Liver (tissue), 8 donors: ENCODE measurements at regions not wholly inside any gene's neighbourhood (a gene's known extent, or its start where the extent isn't known, plus 50 kb on each side); places are given as distances from the start of the nearest gene placed in this dataset.

Source experiments
- DNase-seq: peaks from one replicate; pipeline ENCODE4 v3.0.0-alpha.2; 2017; ENCODE audit warnings: low spot score
- H3K27ac ChIP-seq, 2 donors: one replicate each; pipeline ENCODE4 v1.7.0; 2013; ENCODE audit warnings: inconsistent platforms in 2 of 2, low read length in 2 of 2, control low read depth in 1 of 2, low read depth in 1 of 2, mild to moderate bottlenecking in 1 of 2
- H3K27me3 ChIP-seq, 4 donors: one replicate each; pipeline versions ENCODE4 v1.6.1 to v1.7.0; 2013; ENCODE audit warnings: low read length in 3 of 4, inconsistent platforms in 1 of 4, mild to moderate bottlenecking in 1 of 4, moderate library complexity in 1 of 4; ENCODE audit not compliant: control insufficient read depth in 4 of 4, insufficient read depth in 4 of 4
- H3K36me3 ChIP-seq, 4 donors: one replicate each; pipeline versions ENCODE4 v1.6.1 to v1.7.0; 2013; ENCODE audit warnings: low read length in 3 of 4, mild to moderate bottlenecking in 3 of 4, low read depth in 1 of 4, moderate library complexity in 1 of 4; ENCODE audit not compliant: control insufficient read depth in 4 of 4, insufficient read depth in 3 of 4
- H3K4me1 ChIP-seq, 4 donors: one replicate each; pipeline versions ENCODE4 v1.6.1 to v1.7.0; 2013; ENCODE audit warnings: low read length in 3 of 4, mild to moderate bottlenecking in 3 of 4, moderate library complexity in 1 of 4; ENCODE audit not compliant: control insufficient read depth in 4 of 4, insufficient read depth in 4 of 4
- H3K4me3 ChIP-seq, 3 donors: one replicate each; pipeline versions ENCODE4 v1.6.1 to v1.7.0; 2013; ENCODE audit warnings: low read length in 3 of 3, control low read depth in 1 of 3, low read depth in 1 of 3, mild to moderate bottlenecking in 1 of 3
- H3K9ac ChIP-seq, 2 donors: one replicate each; pipeline ENCODE4 v1.7.0; 2013; ENCODE audit warnings: low read length in 2 of 2, mild to moderate bottlenecking in 2 of 2, moderate library complexity in 2 of 2, control low read depth in 1 of 2, low read depth in 1 of 2
- H3K9me3 ChIP-seq, 4 donors: one replicate each; pipeline versions ENCODE4 v1.6.1 to v1.7.0; 2013; ENCODE audit warnings: low read length in 3 of 4; ENCODE audit not compliant: control insufficient read depth in 4 of 4
- EGR1 ChIP-seq, 2 donors: IDR thresholded peaks; 2 replicates each; pipeline ENCODE4 v1.6.1; 2016 to 2018; ENCODE audit warnings: antibody characterized with exemption in 2 of 2, low read depth in 2 of 2
- FOXA1 ChIP-seq: IDR thresholded peaks from 2 replicates; pipeline ENCODE4 v1.6.1; 2016; ENCODE audit warnings: antibody characterized with exemption
- FOXA2 ChIP-seq: IDR thresholded peaks from 2 replicates; pipeline ENCODE4 v1.6.1; 2016; ENCODE audit warnings: antibody characterized with exemption
- GABPA ChIP-seq, 2 donors: IDR thresholded peaks in 1 of 2; conservative IDR thresholded peaks in 1 of 2; 2 replicates each; pipeline ENCODE4 v1.6.1; 2016; ENCODE audit warnings: antibody characterized with exemption in 2 of 2, mild to moderate bottlenecking in 1 of 2, moderate library complexity in 1 of 2
- HNF4A ChIP-seq, 2 donors: conservative IDR thresholded peaks; 2 replicates each; pipeline ENCODE4 v1.6.1; 2016; ENCODE audit warnings: antibody characterized with exemption in 2 of 2, mild to moderate bottlenecking in 2 of 2
- JUND ChIP-seq, 2 donors: IDR thresholded peaks; 2 replicates each; pipeline ENCODE4 v1.6.1; 2016; ENCODE audit warnings: antibody characterized with exemption in 2 of 2
- NR2F2 ChIP-seq: IDR thresholded peaks from 2 replicates; pipeline ENCODE4 v1.6.1; 2016; ENCODE audit warnings: antibody characterized with exemption
- RAD21 ChIP-seq, 2 donors: IDR thresholded peaks; 2 replicates each; pipeline ENCODE4 v1.6.1; 2016; ENCODE audit warnings: antibody characterized with exemption in 2 of 2, mild to moderate bottlenecking in 2 of 2
- RXRA ChIP-seq, 2 donors: IDR thresholded peaks; 2 replicates each; pipeline ENCODE4 v1.6.1; 2017 to 2018; ENCODE audit warnings: antibody characterized with exemption in 2 of 2, mild to moderate bottlenecking in 1 of 2
- SP1 ChIP-seq: IDR thresholded peaks from 2 replicates; pipeline ENCODE4 v1.6.1; 2018; ENCODE audit warnings: antibody characterized with exemption, mild to moderate bottlenecking
- TAF1 ChIP-seq: conservative IDR thresholded peaks from 2 replicates; pipeline ENCODE4 v1.6.1; 2016; ENCODE audit warnings: antibody characterized with exemption, mild to moderate bottlenecking
- YY1 ChIP-seq: IDR thresholded peaks from 2 replicates; pipeline ENCODE4 v1.6.1; 2016; ENCODE audit warnings: antibody characterized with exemption, mild to moderate bottlenecking
- whole genome bisulfite sequencing: extraction: QIAGEN DNeasy Blood & Tissue Kit; methylation state at CpG from one replicate; pipeline ENCODE4 v1.1.7; 2013; 5-methylcytosine and 5-hydroxymethylcytosine counted together
- TF ChIP-seq, protein P1 (sequence below): IDR thresholded peaks from 2 replicates; pipeline ENCODE4 v1.6.1; 2016; ENCODE audit warnings: antibody characterized with exemption
- TF ChIP-seq, protein P2 (sequence below): fragments of 150-350 bp; IDR thresholded peaks from 2 replicates; pipeline ENCODE4 v1.5.1; 2017; ENCODE audit warnings: improper control_type of control experiment, low read depth, low read length; ENCODE audit not compliant: missing input control
- TF ChIP-seq, protein P3 (sequence below): IDR thresholded peaks from 2 replicates; pipeline ENCODE4 v1.6.1; 2016; ENCODE audit warnings: antibody characterized with exemption
- TF ChIP-seq, protein P4 (sequence below): IDR thresholded peaks from 2 replicates; pipeline ENCODE4 v1.6.1; 2016; ENCODE audit warnings: antibody characterized with exemption, mild to moderate bottlenecking
- TF ChIP-seq, protein P5 (sequence below): IDR thresholded peaks from 2 replicates; pipeline ENCODE4 v1.6.1; 2016; ENCODE audit warnings: antibody characterized with exemption
- donor health status: healthy.
- donor health status: healthy.
- donor health status: healthy.
- donor health status: healthy.
- donor health status: healthy.

DNA sequence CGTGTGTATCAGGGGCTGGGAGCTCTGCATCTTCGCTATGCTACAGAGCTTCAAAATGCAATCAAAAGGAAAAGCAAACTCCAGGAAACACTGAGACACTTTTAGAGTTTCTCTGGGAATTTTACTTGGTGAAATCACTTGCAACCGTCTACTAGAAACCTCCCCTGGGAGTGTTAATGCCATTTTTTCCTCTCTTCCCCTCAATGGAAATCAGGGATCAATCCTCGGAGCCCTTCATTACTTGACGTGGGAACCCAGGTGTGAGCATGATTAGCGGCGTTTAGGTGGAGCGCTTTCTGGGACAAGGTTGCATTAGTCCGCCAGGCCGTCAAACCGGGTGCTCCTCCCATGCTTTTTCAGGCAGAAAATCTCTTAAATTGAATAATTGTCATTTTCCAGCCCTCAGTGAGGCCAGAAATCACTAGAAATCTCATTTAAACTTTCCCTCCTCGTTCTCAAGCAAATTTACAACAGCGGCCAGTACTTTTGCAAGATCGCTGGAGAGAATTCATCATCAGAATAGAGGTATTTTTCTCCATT, 191.3 kb downstream of the IRX1 start:
- Histone ChIP-seq H3K36me3 (no peaks in the 10 kb centered on the region), H3K9me3 (peaks cover 0 to 4% (median under 1%) of the 10 kb centered on the region in 4 donors), H3K9ac (no peak overlapping the region), H3K4me3 (no peak overlapping the region), H3K4me1 (no peaks in the 10 kb centered on the region), H3K27ac (no peak overlapping the region), H3K27me3 (peaks cover 0 to 1% (median 0%) of the 10 kb centered on the region in 4 donors)
- 47% methylated on average over 14 of the region's 14 CpGs for WGBS
- DNase-seq: no peak
- TF ChIP-seq, protein P1, sequence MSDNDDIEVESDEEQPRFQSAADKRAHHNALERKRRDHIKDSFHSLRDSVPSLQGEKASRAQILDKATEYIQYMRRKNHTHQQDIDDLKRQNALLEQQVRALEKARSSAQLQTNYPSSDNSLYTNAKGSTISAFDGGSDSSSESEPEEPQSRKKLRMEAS: no peak
- TF ChIP-seq YY1: no peak
- TF ChIP-seq, protein P2, sequence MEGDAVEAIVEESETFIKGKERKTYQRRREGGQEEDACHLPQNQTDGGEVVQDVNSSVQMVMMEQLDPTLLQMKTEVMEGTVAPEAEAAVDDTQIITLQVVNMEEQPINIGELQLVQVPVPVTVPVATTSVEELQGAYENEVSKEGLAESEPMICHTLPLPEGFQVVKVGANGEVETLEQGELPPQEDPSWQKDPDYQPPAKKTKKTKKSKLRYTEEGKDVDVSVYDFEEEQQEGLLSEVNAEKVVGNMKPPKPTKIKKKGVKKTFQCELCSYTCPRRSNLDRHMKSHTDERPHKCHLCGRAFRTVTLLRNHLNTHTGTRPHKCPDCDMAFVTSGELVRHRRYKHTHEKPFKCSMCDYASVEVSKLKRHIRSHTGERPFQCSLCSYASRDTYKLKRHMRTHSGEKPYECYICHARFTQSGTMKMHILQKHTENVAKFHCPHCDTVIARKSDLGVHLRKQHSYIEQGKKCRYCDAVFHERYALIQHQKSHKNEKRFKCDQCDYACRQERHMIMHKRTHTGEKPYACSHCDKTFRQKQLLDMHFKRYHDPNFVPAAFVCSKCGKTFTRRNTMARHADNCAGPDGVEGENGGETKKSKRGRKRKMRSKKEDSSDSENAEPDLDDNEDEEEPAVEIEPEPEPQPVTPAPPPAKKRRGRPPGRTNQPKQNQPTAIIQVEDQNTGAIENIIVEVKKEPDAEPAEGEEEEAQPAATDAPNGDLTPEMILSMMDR: no peak

DNA sequence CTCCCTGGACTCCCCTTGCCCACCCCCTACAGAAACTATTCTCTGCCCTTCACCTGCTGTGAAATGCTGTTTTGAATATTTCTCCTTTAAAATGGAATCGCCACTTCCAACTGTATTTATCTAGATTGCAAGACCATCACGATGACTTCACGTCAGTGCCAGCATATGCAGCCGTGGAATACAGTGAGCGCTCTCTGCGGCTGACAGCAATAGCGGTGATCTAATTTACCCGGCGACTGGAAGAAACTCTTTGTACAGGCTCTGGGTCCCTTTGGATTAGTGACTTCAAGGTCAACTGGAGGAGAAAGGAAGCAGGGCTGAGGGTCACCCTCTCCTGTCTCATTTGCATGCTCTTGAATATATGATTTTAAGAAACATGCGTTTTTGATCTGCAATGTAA, 192.0 kb downstream of the IRX1 start:
- WGBS: 28% methylated on average over 10 of the region's 10 CpGs
- no peaks in the 10 kb centered on the region for H3K4me1 ChIP-seq
- DNase-seq: no peak
- no peak overlapping the region for H3K9ac ChIP-seq
- peaks cover 0 to 4% (median under 1%) of the 10 kb centered on the region in 4 donors for H3K9me3 ChIP-seq
- H3K36me3 ChIP-seq: no peaks in the 10 kb centered on the region
- H3K27me3 ChIP-seq: peaks cover 0 to 2% (median 0%) of the 10 kb centered on the region in 4 donors
- H3K27ac ChIP-seq: no peak overlapping the region
- no peak overlapping the region for H3K4me3 ChIP-seq
- no peak for TF ChIP-seq SP1
- no peak for TF ChIP-seq RAD21 (IDR thresholded peaks at IDR 0.05)
- no peak for TF ChIP-seq GABPA (IDR thresholded peaks at IDR 0.05 in 1 of 2, conservative IDR thresholded peaks at IDR 0.05 in 1 of 2)
- TF ChIP-seq HNF4A (conservative IDR thresholded peaks at IDR 0.05): no peak
- TF ChIP-seq FOXA2: no peak
- no peak for TF ChIP-seq TAF1
- TF ChIP-seq, protein P3, sequence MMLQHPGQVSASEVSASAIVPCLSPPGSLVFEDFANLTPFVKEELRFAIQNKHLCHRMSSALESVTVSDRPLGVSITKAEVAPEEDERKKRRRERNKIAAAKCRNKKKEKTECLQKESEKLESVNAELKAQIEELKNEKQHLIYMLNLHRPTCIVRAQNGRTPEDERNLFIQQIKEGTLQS: no peak
- TF ChIP-seq YY1: no peak
- TF ChIP-seq, protein P1: no peak
- TF ChIP-seq, protein P4, sequence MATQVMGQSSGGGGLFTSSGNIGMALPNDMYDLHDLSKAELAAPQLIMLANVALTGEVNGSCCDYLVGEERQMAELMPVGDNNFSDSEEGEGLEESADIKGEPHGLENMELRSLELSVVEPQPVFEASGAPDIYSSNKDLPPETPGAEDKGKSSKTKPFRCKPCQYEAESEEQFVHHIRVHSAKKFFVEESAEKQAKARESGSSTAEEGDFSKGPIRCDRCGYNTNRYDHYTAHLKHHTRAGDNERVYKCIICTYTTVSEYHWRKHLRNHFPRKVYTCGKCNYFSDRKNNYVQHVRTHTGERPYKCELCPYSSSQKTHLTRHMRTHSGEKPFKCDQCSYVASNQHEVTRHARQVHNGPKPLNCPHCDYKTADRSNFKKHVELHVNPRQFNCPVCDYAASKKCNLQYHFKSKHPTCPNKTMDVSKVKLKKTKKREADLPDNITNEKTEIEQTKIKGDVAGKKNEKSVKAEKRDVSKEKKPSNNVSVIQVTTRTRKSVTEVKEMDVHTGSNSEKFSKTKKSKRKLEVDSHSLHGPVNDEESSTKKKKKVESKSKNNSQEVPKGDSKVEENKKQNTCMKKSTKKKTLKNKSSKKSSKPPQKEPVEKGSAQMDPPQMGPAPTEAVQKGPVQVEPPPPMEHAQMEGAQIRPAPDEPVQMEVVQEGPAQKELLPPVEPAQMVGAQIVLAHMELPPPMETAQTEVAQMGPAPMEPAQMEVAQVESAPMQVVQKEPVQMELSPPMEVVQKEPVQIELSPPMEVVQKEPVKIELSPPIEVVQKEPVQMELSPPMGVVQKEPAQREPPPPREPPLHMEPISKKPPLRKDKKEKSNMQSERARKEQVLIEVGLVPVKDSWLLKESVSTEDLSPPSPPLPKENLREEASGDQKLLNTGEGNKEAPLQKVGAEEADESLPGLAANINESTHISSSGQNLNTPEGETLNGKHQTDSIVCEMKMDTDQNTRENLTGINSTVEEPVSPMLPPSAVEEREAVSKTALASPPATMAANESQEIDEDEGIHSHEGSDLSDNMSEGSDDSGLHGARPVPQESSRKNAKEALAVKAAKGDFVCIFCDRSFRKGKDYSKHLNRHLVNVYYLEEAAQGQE: no peak
- no peak for TF ChIP-seq FOXA1
- TF ChIP-seq, protein P5, sequence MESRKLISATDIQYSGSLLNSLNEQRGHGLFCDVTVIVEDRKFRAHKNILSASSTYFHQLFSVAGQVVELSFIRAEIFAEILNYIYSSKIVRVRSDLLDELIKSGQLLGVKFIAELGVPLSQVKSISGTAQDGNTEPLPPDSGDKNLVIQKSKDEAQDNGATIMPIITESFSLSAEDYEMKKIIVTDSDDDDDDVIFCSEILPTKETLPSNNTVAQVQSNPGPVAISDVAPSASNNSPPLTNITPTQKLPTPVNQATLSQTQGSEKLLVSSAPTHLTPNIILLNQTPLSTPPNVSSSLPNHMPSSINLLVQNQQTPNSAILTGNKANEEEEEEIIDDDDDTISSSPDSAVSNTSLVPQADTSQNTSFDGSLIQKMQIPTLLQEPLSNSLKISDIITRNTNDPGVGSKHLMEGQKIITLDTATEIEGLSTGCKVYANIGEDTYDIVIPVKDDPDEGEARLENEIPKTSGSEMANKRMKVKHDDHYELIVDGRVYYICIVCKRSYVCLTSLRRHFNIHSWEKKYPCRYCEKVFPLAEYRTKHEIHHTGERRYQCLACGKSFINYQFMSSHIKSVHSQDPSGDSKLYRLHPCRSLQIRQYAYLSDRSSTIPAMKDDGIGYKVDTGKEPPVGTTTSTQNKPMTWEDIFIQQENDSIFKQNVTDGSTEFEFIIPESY: no peak
- no peak for TF ChIP-seq RXRA (IDR thresholded peaks at IDR 0.05)
- no peak for TF ChIP-seq JUND (IDR thresholded peaks at IDR 0.05)
- TF ChIP-seq NR2F2: no peak
- TF ChIP-seq EGR1 (IDR thresholded peaks at IDR 0.05; ENCODE audit: low read depth in 2 of 2): no peak
- TF ChIP-seq, protein P2: no peak
